K562 (cell line): ENCODE measurements at regions not wholly inside any gene's neighbourhood (a gene's known extent, or its start where the extent isn't known, plus 50 kb on each side); places are given as distances from the start of the nearest gene placed in this dataset.

ENCODE experiments used
- ATAC-seq: fragments of 200-7000 bp; cut with Tn5 transposase; 3 replicates; pipeline ENCODE4 v1.9.1; 2020; ENCODE audit warnings: moderate library complexity
- BruUV-seq: library from RNA; stranded (reverse); fragments of 400-500 nt; replicated peaks from 2 replicates; lab custom pipeline; 2021; lab: Mats Ljungman, UMichigan
- CTCF ChIA-PET: fragments of 300-600 bp; formaldehyde crosslinking; extraction: SDS; loops from one replicate; lab custom pipeline; 2021; ENCODE audit warnings: low intra/inter-chr PET ratio; lab: Yijun Ruan, JAX
- POLR2A ChIA-PET: fragments of 300-600, 350-650 bp; sonication (Branson Sonifier 250); formaldehyde crosslinking; extraction: SDS; loops from one replicate; lab custom pipeline; 2021; ENCODE audit warnings: antibody characterized with exemption, inconsistent platforms; lab: Yijun Ruan, JAX
- DNase-seq, 4 experiments: peaks; one replicate each; pipeline versions ENCODE4 v3.0.0 to v3.0.0-alpha.2; 2011 to 2018; ENCODE audit warnings: low spot score in 3 of 4, mixed read lengths in 3 of 4; ENCODE audit errors: extremely low read depth in 1 of 4
- FAIRE-seq: peaks from 2 replicates; lab custom pipeline; 2011; peaks lifted over from hg19 to GRCh38; lab: Jason Lieb, UNC
- H2AFZ ChIP-seq: 2 replicates; pipeline ENCODE4 v1.6.0; 2011; ENCODE audit warnings: low read depth, low read length, control low read depth, inconsistent platforms
- H3K27ac ChIP-seq: fragments of 200-600 bp; 3 replicates; pipeline ENCODE4 v1.8.0; 2011; ENCODE audit warnings: low read depth, mild to moderate bottlenecking, control low read depth, inconsistent platforms, low read length, moderate library complexity, mixed read lengths; ENCODE audit errors: extremely low read depth
- H3K27me3 ChIP-seq, 2 experiments: fragments of 300-600 bp in 1 of 2; 2 replicates in 1 of 2; 3 replicates in 1 of 2; pipeline versions ENCODE4 v1.6.0 to v1.8.0; 2011; ENCODE audit warnings: inconsistent platforms in 2 of 2, low read length in 2 of 2, mild to moderate bottlenecking in 1 of 2, mixed read lengths in 1 of 2, moderate library complexity in 1 of 2; ENCODE audit not compliant: control insufficient read depth in 2 of 2, insufficient read depth in 2 of 2
- H3K36me3 ChIP-seq: fragments of 300-600 bp; 3 replicates; pipeline ENCODE4 v1.8.0; 2011; ENCODE audit warnings: mild to moderate bottlenecking, low read length, inconsistent platforms; ENCODE audit not compliant: control insufficient read depth, insufficient read depth
- H3K4me1 ChIP-seq, 2 experiments: fragments of 200-600 bp in 1 of 2; replicated peaks in 1 of 2; 2 replicates in 1 of 2; 3 replicates in 1 of 2; pipeline versions ENCODE4 v1.5.1 to v1.8.0; 2011; ENCODE audit warnings: inconsistent platforms in 2 of 2, low read length in 2 of 2, mild to moderate bottlenecking in 1 of 2, mixed read lengths in 1 of 2, moderate library complexity in 1 of 2; ENCODE audit not compliant: control insufficient read depth in 2 of 2, insufficient read depth in 2 of 2
- H3K4me2 ChIP-seq: 2 replicates; pipeline ENCODE4 v1.6.1; 2011; ENCODE audit warnings: low read length, control low read depth, inconsistent platforms, mixed read lengths; ENCODE audit not compliant: insufficient read depth
- H3K4me3 ChIP-seq: fragments of 200-600 bp; sonication (generic), shearing (Covaris generic); 2 replicates; pipeline ENCODE4 v1.5.1; 2016; ENCODE audit warnings: control low read depth, inconsistent platforms
- H3K79me2 ChIP-seq: fragments of 200-600 bp; 3 replicates; pipeline ENCODE4 v1.8.0; 2011; ENCODE audit warnings: low read length, inconsistent platforms; ENCODE audit not compliant: control insufficient read depth, insufficient read depth
- H3K9ac ChIP-seq, 2 experiments: 2 replicates each; pipeline versions ENCODE4 v1.6.0 to v1.6.1; 2011; ENCODE audit warnings: low read depth in 2 of 2, low read length in 2 of 2, control low read depth in 1 of 2, inconsistent platforms in 1 of 2, mild to moderate bottlenecking in 1 of 2, mixed read lengths in 1 of 2; ENCODE audit not compliant: insufficient read depth in 1 of 2
- H3K9me1 ChIP-seq: one replicate; pipeline ENCODE4 v1.6.0; 2011; ENCODE audit warnings: inconsistent platforms, mild to moderate bottlenecking, low read length, moderate library complexity; ENCODE audit not compliant: control insufficient read depth, insufficient read depth
- H3K9me3 ChIP-seq: replicated peaks from 2 replicates; pipeline ENCODE4 v1.5.1; 2011; ENCODE audit warnings: low read depth, low read length, inconsistent platforms; ENCODE audit not compliant: control insufficient read depth, insufficient read depth
- H4K20me1 ChIP-seq: replicated peaks from 2 replicates; pipeline ENCODE4 v1.6.1; 2011; ENCODE audit warnings: low read length, inconsistent platforms, mixed read lengths; ENCODE audit not compliant: control insufficient read depth, insufficient read depth
- EGR1 ChIP-seq: fragments of 450-650 bp; conservative IDR thresholded peaks from 2 replicates; pipeline ENCODE4 v1.6.1; 2017; ENCODE audit warnings: mild to moderate bottlenecking
- FOXA3 ChIP-seq, 2 experiments: fragments of 450-650 bp in 1 of 2; sonication (generic) in 1 of 2; formaldehyde crosslinking; IDR thresholded peaks in 1 of 2; conservative IDR thresholded peaks in 1 of 2; 2 replicates each; pipeline versions ENCODE4 v1.4.0 to v1.8.0; 2020 to 2022; ENCODE audit warnings: mild to moderate bottlenecking in 2 of 2, missing genetic modification reagents in 1 of 2
- GATA2 ChIP-seq: sonication (generic); formaldehyde crosslinking; IDR thresholded peaks from 2 replicates; pipeline ENCODE4 v1.4.0; 2020; ENCODE audit warnings: mild to moderate bottlenecking, missing genetic modification reagents
- GTF2F1 ChIP-seq: IDR thresholded peaks from 2 replicates; pipeline ENCODE4 v1.6.1; 2011; ENCODE audit warnings: low read depth, low read length, improper control_type of control experiment
- NFXL1 ChIP-seq: fragments of 450-650 bp; formaldehyde crosslinking; IDR thresholded peaks from 2 replicates; pipeline ENCODE4 v1.4.0; 2021; ENCODE audit warnings: mild to moderate bottlenecking
- PHB2 ChIP-seq: fragments of 450-650 bp; IDR thresholded peaks from 2 replicates; pipeline ENCODE4 v1.6.1; 2017; ENCODE audit warnings: low read depth
- RHOXF2B ChIP-seq: fragments of 250-450 bp; sonication (Bioruptor Pico); conservative IDR thresholded peaks from 2 replicates; pipeline ENCODE4 v1.5.1; 2021
- ZBTB33 ChIP-seq: sonication (generic); formaldehyde crosslinking; IDR thresholded peaks from 2 replicates; pipeline ENCODE4 v1.8.1; 2023; ENCODE audit warnings: mild to moderate bottlenecking, missing genetic modification reagents
- WGBS: fragments of 100-300 bp; shearing (Covaris generic); methylation state at CpG from one replicate; pipeline ENCODE4 v1.1.6; 2016; ENCODE audit warnings: low coverage, mixed read lengths; ENCODE audit not compliant: insufficient coverage; ENCODE audit errors: missing lambda C conversion rate; 5-methylcytosine and 5-hydroxymethylcytosine counted together
- in situ Hi-C: fragments of 300-500 bp; cut with MboI; formaldehyde crosslinking; loops from 4 replicates; pipeline ENCODE4 v1.15.0; 2018; ENCODE audit warnings: inconsistent platforms, mixed read lengths
- intact Hi-C: fragments of 100-400 bp; cut with micrococcal nuclease; formaldehyde crosslinking; loops from 2 replicates; pipeline ENCODE4 v1.14.2; 2022
- TF ChIP-seq, protein P1 (sequence below): sonication (generic); formaldehyde crosslinking; IDR thresholded peaks from 2 replicates; pipeline ENCODE4 v1.4.0; 2020; ENCODE audit warnings: mild to moderate bottlenecking, missing genetic modification reagents

DNA sequence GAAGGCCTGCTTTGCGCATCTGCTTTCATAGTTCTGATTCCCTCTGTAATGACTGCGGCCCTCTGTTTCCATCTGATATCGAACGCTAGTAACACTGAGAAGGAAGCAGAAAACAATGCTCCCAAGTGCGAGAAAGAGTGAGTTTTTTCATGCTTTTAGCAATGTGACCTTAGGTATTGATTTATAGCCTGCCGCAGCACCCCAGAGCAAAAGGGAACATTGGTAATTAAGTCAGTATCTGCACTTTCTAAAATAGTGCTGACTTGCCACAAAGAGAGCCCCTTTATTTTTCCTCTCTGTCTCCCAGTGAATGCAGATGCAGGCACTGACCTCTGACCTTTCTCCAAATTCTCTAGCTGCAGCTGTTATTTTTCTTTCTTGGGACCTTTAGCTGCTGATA lies 129.8 kb downstream of the HDGFL1 start:
- no peaks in the 10 kb centered on the region for H3K4me1 ChIP-seq
- no peak for ATAC-seq
- no peak overlapping the region for H3K4me3 ChIP-seq
- intact Hi-C loops (no loop called here), in situ Hi-C loops (no loop called here)
- H3K4me2 ChIP-seq: no peak overlapping the region
- H2AFZ ChIP-seq: no peak overlapping the region
- no peak for DNase-seq
- WGBS: 5% methylated on average over 6 of the region's 6 CpGs
- no peak overlapping the region for H3K27ac ChIP-seq
- H3K27me3 ChIP-seq: no peaks in the 10 kb centered on the region
- BruUV-seq: no TSS peak
- H4K20me1 ChIP-seq: no peaks in the 10 kb centered on the region
- no peak for FAIRE-seq
- ChIA-PET POLR2A (no interaction called here), CTCF (no interaction called here)
- TF ChIP-seq GATA2 (CRISPR knock-in tag) (no peak), RHOXF2B (no peak), FOXA3 (CRISPR knock-in tag; conservative IDR thresholded peaks at IDR 0.05 in 1 of 2, IDR thresholded peaks at IDR 0.05 in 1 of 2) (no peak), ZBTB33 (CRISPR knock-in tag) (no peak), GTF2F1 (no peak), NFXL1 (CRISPR knock-in tag) (no peak), PHB2 (no peak), EGR1 (no peak)
- TF ChIP-seq, protein P1, sequence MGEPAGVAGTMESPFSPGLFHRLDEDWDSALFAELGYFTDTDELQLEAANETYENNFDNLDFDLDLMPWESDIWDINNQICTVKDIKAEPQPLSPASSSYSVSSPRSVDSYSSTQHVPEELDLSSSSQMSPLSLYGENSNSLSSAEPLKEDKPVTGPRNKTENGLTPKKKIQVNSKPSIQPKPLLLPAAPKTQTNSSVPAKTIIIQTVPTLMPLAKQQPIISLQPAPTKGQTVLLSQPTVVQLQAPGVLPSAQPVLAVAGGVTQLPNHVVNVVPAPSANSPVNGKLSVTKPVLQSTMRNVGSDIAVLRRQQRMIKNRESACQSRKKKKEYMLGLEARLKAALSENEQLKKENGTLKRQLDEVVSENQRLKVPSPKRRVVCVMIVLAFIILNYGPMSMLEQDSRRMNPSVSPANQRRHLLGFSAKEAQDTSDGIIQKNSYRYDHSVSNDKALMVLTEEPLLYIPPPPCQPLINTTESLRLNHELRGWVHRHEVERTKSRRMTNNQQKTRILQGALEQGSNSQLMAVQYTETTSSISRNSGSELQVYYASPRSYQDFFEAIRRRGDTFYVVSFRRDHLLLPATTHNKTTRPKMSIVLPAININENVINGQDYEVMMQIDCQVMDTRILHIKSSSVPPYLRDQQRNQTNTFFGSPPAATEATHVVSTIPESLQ (CRISPR knock-in tag): no peak
- no peak overlapping the region for H3K9ac ChIP-seq
- 0 out of 2 replicates have a peak, but pooled peaks cover 2% of the 10 kb centered on the region for H3K9me3 ChIP-seq
- no peaks in the 10 kb centered on the region for H3K36me3 ChIP-seq
- H3K79me2 ChIP-seq: no peaks in the 10 kb centered on the region
- no peaks in the 10 kb centered on the region for H3K9me1 ChIP-seq
